GM19463 (cell line): ENCODE measurements at regions not wholly inside any gene's neighbourhood (a gene's known extent, or its start where the extent isn't known, plus 50 kb on each side); places are given as distances from the start of the nearest gene placed in this dataset.

Experiments used
- ATAC-seq: cut with Tn5 transposase; IDR thresholded peaks from one replicate; pipeline ENCODE4 v1.9.1; 2021; ENCODE audit warnings: mild to moderate bottlenecking, moderate library complexity; ENCODE audit not compliant: unreplicated experiment

DNA sequence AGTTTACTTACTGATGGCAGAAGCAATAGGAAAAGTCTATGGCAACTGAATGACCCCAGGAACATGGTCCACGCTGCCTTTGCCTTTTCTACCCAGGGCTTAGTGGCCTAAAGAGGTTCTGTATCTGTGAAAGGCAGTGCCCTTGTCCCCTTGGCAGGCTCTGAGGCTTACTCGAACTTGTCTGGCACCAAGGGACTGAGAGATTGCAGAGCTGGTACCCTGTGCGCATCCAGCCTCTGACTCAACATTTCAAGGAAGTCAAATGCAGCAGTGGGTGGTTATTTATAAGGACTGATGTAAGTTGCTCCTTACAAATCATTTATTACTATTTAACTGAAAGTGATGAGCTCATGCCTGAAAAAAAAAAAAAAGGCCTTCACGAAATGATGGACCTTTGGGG lies 299.9 kb upstream of the MYOCD start:
- no peak for ATAC-seq

- no peak for ATAC-seq
Measured at GRCh38 chr17:12369065-12369464, 296.6 kb upstream of the MYOCD start.

- no peak for ATAC-seq
Measured at GRCh38 chr17:12376276-12376675, 289.4 kb upstream of the MYOCD start.

GRCh38 chr17:12386225-12386624 lies 279.5 kb upstream of the MYOCD start:
- ATAC-seq: no peak

DNA sequence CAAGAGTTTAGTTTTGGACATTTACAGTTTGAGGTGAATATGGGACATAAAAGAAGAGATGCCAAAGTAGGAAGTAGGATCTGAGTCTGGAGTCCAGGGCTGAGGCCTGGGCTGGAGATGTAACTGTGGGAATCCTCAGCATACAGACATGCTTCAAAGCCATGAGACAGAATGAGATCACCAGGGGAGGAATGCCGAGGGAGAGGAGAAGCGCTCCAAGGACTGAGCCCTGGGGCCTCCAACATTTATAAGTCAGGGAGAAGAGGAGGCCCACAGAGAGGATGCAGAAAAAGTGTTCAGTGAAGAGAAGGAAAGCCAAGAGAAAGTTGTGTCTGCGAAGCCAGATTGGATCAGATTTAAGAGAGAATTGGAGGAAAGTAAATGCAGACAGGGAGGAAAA lies 277.5 kb upstream of the MYOCD start:
- no peak for ATAC-seq

DNA sequence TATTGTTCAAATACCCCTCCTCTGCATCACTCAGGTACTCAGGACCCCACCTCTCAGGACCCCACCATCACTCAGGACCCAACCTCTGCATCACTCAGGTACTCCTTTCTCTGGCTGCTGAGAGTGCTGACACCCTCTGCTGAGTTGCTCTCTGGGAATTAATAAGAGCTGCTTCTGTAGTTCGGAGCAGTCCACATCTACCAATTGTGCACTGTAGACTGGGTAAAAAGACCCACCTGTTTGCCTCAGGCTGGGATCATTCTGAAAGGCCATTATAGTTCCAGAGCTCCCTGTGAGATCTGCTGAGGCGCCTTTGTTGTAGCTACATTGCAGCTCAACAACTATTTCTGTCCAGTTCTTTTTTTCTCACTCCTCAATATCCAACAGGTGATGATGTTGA lies 276.3 kb upstream of the MYOCD start:
- ATAC-seq: no peak

DNA sequence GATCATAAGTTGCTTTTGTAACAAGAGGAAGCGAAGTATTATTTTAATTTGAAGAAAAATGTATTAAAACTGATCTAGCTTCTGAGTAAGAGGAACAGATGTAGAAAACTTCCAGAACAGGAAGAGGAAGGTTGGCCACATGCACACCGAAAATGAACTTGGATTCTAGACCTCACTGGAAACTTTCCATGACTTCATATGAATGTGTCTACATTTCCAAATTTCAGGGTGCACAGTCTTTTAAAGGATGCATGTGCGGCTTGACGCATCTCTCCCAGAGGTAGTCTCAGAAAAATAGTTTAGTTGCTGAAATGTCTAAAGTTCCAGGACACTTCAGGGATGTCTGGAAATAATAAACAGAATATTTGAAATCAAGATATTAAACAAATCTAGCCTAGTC lies 275.1 kb upstream of the MYOCD start:
- no peak for ATAC-seq

- ATAC-seq: no peak
Measured at GRCh38 chr17:12391468-12391867, 274.2 kb upstream of the MYOCD start.

DNA sequence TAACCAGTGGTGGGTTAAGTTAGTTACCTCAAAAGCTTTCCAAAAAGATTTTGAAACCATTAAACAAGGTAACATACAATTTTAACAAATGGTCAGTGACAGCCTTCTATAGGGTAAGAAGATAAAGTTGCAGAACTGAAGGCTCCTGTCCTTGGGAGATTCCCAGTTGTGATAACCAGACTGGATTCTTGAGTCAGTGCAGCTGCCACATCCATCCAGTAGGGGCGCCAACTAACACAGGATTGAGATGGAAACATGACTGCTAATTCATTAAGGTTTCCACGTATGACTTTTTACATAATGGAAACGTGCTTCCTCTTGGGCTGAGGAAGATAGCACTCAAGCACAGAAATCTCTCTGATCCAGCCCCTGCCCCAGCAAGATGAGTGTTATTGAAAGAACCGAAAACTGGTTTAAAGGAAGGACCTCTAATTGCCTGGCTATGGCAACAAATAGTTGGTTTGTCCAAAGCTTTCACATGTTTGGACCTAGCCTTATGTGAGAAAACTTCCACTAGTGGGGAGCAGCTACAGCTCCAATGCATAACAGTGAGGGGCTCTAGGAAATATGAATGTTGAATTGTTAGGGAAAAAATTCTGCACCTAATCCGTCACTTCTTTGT lies 269.8 kb upstream of the MYOCD start:
- no peak for ATAC-seq

- ATAC-seq: no peak
Measured at GRCh38 chr17:12398441-12399051, 267.1 kb upstream of the MYOCD start.

DNA sequence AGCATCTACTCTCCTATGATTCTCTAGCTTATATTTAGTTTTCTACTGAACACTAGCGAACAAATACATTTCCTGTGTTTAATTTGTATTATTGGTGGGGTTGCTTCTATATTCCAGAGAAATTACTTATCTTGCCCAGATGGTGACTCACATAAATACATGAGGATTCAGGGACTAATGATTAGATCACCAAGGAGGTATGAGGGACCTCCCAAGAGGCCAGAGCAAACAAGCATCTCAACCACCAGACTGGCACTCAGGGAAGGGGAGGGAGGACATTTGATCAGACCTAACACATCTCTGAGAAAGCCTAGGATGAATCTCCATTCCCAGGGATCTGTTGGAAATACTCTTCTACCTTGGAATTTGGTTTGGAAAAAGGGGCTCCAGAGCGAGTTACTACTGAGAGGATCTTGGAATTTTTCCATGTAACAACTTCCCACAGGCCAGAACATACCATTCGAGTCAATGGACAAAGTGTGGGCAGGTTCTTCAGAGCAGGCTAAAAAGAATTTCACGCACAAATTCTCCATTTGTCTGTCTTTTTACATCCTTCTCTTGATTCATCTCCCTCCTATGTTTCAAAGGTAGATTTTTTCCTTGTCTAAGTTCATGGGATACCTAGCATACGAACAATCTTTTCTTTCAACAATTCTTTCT lies 262.6 kb upstream of the MYOCD start:
- no peak for ATAC-seq

GRCh38 chr17:12403881-12404398 lies 261.8 kb upstream of the MYOCD start:
- ATAC-seq: no peak

DNA sequence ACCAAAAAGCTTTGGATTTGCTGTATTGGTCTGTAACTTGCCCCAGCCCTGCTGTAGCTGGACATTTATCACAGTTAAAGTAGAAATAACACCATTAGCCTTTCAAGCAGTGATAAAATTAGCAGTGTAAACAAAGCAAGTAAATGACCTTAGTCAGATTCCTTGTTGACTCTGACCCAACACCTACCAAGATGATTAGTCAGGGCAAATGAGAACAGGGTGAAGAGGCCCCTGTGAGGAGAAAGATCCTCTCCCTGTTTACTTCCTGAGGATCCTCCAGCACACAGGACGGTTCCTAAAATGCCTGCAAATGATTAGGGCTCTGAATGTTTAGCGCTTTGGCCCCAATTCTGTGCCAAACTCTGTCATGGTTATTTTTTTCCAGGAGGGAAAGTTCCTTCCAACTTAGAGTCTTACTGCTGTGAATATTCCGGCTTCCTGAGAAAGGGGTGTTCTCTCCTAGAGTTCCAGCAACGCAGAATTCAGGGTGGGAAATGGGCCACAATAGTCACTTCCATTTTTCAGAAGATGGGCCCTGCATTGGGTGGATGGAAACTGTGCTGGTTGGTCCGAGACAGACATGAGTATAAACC lies 259.0 kb upstream of the MYOCD start:
- no peak for ATAC-seq

GRCh38 chr17:12407495-12408252 lies 258.0 kb upstream of the MYOCD start:
- no peak for ATAC-seq

DNA sequence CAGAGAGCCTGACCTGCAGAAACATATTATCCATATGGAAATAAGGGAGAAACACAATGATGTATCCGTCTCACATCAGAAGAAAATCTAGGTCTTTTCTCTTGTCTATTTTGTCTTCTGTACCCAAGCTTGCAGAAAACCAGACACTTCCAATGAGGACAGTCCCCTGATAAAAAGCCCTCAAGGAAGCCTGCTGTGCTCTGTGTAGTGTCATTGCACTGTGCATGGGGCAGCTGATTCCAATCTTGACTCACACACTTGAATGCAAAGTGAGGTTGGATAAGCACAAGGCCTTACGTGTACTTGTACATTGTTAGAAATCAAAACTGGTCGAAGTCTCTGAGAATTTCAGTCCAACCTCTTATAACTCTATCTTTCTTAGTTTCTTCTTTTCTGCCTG lies 256.6 kb upstream of the MYOCD start:
- no peak for ATAC-seq

GRCh38 chr17:12410717-12411116 lies 255.0 kb upstream of the MYOCD start:
- ATAC-seq: no peak

DNA sequence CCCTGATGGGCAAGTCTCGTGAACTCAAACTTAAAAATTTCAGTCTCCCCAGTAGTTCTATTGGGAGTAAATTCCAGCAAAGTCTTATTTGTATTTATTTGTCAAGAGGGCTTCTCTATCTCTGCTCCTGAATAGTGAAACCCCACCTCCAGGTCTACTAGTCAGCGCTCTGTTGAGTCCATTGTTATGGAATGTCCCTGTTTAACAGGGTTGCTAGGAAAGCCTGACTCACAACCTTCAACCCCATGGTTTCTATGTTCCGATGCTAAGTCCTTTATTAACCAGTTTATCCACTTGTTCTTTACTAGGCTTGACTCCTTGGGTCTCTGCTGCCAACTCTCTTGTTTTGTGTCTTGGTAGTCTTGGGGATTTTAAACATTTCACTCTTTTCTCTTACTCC lies 250.7 kb upstream of the MYOCD start:
- ATAC-seq: no peak

DNA sequence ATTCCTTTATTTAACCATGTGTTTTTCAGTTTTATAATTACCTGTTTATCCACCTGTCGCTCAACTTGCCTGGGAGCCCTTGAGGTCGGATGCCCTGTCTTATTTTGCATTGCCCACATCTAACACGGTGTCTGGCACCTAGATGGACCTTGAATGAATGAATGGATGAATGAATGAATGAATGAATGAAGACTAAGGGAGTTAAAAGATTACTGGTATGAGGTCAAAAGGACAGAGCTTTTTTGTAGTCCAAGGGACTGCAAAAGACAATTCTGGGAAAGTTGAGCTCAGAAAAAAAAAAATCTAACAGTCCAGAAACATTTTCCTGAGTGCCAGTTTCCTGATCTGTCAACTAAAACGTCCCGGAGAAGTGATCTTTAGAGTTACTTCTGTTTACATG lies 244.6 kb upstream of the MYOCD start:
- ATAC-seq: no peak

DNA sequence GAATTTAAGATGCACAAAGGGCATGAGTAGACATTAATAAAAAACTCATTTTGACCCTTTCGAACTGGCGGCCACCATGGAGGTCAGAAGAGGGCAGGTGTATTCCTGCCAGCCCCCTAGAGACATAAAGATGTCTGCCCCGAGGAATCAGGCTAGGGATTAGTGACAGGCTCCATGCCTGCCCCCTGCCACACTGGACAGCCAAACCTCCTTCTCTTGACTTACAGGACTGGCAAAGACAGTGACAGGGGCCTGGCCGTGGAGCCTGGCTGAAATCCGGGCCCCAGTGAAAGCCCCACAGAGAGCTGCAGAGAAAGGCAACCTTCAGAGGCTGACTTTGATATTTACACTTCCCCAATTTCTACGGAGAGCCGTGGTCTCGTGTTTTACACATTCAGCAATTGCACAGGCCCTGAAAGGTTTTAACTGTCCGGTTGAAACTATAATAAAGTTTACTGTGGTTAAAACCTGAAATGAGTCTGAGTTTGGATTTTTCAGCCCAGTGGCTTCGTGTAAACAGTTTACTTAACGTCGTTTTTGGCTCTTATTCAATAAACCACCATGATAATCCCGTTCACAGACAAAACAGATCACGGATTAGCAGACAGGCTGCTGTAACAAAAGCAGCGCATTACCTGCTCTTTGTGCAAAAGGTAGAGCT lies 243.9 kb upstream of the MYOCD start:
- ATAC-seq: peak; percentile 91

DNA sequence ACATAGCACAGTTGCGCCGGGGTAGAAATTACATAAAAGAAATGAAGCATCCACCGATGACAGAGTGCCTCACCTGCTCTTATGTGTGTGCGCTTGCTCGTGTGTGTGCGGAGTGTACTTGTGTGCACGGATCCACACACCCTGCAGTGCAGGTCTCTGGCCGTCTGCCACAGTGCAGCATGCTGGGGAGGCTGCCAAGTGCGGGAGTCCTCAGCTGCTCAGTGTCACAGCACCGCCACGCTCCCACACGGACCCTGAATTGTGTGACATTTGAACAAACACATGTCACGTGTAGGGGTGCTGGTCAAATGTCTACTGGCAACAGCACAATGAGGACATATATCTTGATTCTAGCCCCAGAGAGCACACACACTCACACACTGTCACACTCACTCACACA lies 243.0 kb upstream of the MYOCD start:
- ATAC-seq: no peak

DNA sequence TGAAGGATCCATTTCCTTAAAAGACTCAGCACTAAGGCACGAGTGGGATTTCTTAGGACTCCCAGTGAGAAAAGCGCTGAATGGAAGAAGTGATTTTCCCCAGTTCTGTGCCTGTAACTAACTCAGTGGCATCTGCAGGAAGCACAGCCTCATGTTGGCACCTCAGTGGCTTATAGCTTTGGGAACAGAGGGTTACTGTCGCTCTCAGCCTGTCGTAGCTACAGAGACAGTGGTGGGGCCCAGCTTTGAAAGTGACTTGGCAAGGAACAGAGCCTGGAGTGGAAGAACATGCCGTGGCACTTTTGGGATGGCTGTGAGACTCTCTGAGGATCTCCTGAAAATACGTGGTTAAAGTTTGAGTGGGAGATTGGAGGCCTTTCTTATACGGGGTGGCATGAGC lies 242.4 kb upstream of the MYOCD start:
- ATAC-seq: no peak
